H9 (cell line): ENCODE measurements at regions not wholly inside any gene's neighbourhood (a gene's known extent, or its start where the extent isn't known, plus 50 kb on each side); places are given as distances from the start of the nearest gene placed in this dataset.

Source experiments
- DNase-seq: peaks from one replicate; pipeline ENCODE4 v3.0.0-alpha.2; 2017
- H2AFZ ChIP-seq: one replicate; pipeline ENCODE4 v1.6.1; 2013; ENCODE audit warnings: mild to moderate bottlenecking, low read length, control low read depth, moderate library complexity
- H2AK5ac ChIP-seq: 2 replicates; pipeline ENCODE4 v1.6.1; 2013; ENCODE audit warnings: low read length, control low read depth, mixed read lengths; ENCODE audit not compliant: insufficient read length
- H2BK120ac ChIP-seq: one replicate; pipeline ENCODE4 v1.6.1; 2013; ENCODE audit warnings: low read depth, mild to moderate bottlenecking, low read length, control low read depth, inconsistent platforms; ENCODE audit not compliant: poor library complexity, severe bottlenecking
- H2BK12ac ChIP-seq: 2 replicates; pipeline ENCODE4 v1.6.1; 2013; ENCODE audit warnings: low read length, control low read depth, mixed read lengths, low read depth; ENCODE audit not compliant: insufficient read length
- H2BK15ac ChIP-seq: 2 replicates; pipeline ENCODE4 v1.6.1; 2013; ENCODE audit warnings: low read depth, low read length, control low read depth
- H2BK20ac ChIP-seq: one replicate; pipeline ENCODE4 v1.6.1; 2013; ENCODE audit warnings: low read depth, mild to moderate bottlenecking, low read length, control low read depth, inconsistent platforms; ENCODE audit not compliant: poor library complexity, severe bottlenecking
- H2BK5ac ChIP-seq: 2 replicates; pipeline ENCODE4 v1.6.1; 2013; ENCODE audit warnings: low read length, control low read depth, mixed read lengths; ENCODE audit not compliant: insufficient read length
- H3K14ac ChIP-seq: 2 replicates; pipeline ENCODE4 v1.6.1; 2013; ENCODE audit warnings: low read length, control low read depth; ENCODE audit not compliant: insufficient read depth
- H3K18ac ChIP-seq: 2 replicates; pipeline ENCODE4 v1.6.1; 2013; ENCODE audit warnings: low read depth, mild to moderate bottlenecking, mixed read lengths, low read length, control low read depth; ENCODE audit not compliant: insufficient read length
- H3K23ac ChIP-seq: 2 replicates; pipeline ENCODE4 v1.6.1; 2013; ENCODE audit warnings: low read length, control low read depth, mixed read lengths, low read depth; ENCODE audit not compliant: insufficient read length
- H3K23me2 ChIP-seq: 2 replicates; pipeline ENCODE4 v1.6.1; 2013; ENCODE audit warnings: low read depth, mild to moderate bottlenecking, mixed read lengths, low read length, control low read depth; ENCODE audit not compliant: insufficient read length, poor library complexity, severe bottlenecking
- H3K27ac ChIP-seq: 2 replicates; pipeline ENCODE4 v1.5.1; 2013; ENCODE audit warnings: low read length, control low read depth, mixed read lengths, low read depth; ENCODE audit not compliant: insufficient read length
- H3K27me3 ChIP-seq: 2 replicates; pipeline ENCODE4 v1.6.1; 2013; ENCODE audit warnings: low read length, control low read depth, inconsistent platforms; ENCODE audit not compliant: insufficient read depth
- H3K4ac ChIP-seq: 2 replicates; pipeline ENCODE4 v1.6.1; 2013; ENCODE audit warnings: low read depth, mild to moderate bottlenecking, control low read depth, inconsistent platforms, low read length, moderate library complexity
- H3K4me1 ChIP-seq: 2 replicates; pipeline ENCODE4 v1.6.1; 2013; ENCODE audit warnings: low read length, control low read depth, inconsistent platforms; ENCODE audit not compliant: insufficient read depth
- H3K4me2 ChIP-seq: 2 replicates; pipeline ENCODE4 v1.6.1; 2013; ENCODE audit warnings: low read length, control low read depth, mixed read lengths; ENCODE audit not compliant: insufficient read length, insufficient read depth
- H3K56ac ChIP-seq: 2 replicates; pipeline ENCODE4 v1.6.1; 2013; ENCODE audit warnings: low read depth, mild to moderate bottlenecking, mixed read lengths, low read length, control low read depth; ENCODE audit not compliant: insufficient read length
- H3K79me1 ChIP-seq: 2 replicates; pipeline ENCODE4 v1.6.1; 2013; ENCODE audit warnings: low read depth, mild to moderate bottlenecking, moderate library complexity, low read length, control low read depth, inconsistent platforms; ENCODE audit not compliant: insufficient read depth, poor library complexity, severe bottlenecking
- H3K79me2 ChIP-seq: 2 replicates; pipeline ENCODE4 v1.6.1; 2013; ENCODE audit warnings: low read length, control low read depth, inconsistent platforms; ENCODE audit not compliant: insufficient read depth
- H3K9ac ChIP-seq: 2 replicates; pipeline ENCODE4 v1.6.1; 2013; ENCODE audit warnings: low read length, control low read depth, mixed read lengths; ENCODE audit not compliant: insufficient read length; ENCODE audit errors: extremely low read depth
- H3K9me3 ChIP-seq: one replicate; pipeline ENCODE4 v1.6.1; 2013; ENCODE audit warnings: low read depth, low read length, inconsistent platforms; ENCODE audit not compliant: control insufficient read depth
- H3T11ph ChIP-seq: one replicate; pipeline ENCODE4 v1.6.1; 2013; ENCODE audit warnings: mild to moderate bottlenecking, low read length, control low read depth, inconsistent platforms
- H4K20me1 ChIP-seq: one replicate; pipeline ENCODE4 v1.6.1; 2013; ENCODE audit not compliant: control insufficient read depth, insufficient read length, insufficient read depth
- H4K5ac ChIP-seq: 2 replicates; pipeline ENCODE4 v1.6.1; 2013; ENCODE audit warnings: low read depth, mild to moderate bottlenecking, mixed read lengths, low read length, control low read depth; ENCODE audit not compliant: insufficient read length
- H4K8ac ChIP-seq: replicated peaks from 2 replicates; pipeline ENCODE4 v1.6.1; 2013; ENCODE audit warnings: low read length, control low read depth, mixed read lengths, low read depth; ENCODE audit not compliant: insufficient read length
- H4K91ac ChIP-seq: 2 replicates; pipeline ENCODE4 v1.6.1; 2013; ENCODE audit warnings: low read depth, mild to moderate bottlenecking, moderate library complexity, mixed read lengths, low read length, control low read depth; ENCODE audit not compliant: insufficient read length
- H3K27ac Mint-ChIP-seq, 3 experiments: 2 replicates in 2 of 3; 3 replicates in 1 of 3; pipeline ENCODE4 v1.8.0; 2020 to 2021; ENCODE audit warnings: mixed read lengths in 3 of 3, mild to moderate bottlenecking in 1 of 3, moderate library complexity in 1 of 3
- H3K27me3 Mint-ChIP-seq: 2 replicates; pipeline ENCODE4 v1.8.0; 2021; ENCODE audit warnings: low read depth, mild to moderate bottlenecking, moderate library complexity, mixed read lengths
- H3K36me3 Mint-ChIP-seq, 3 experiments: 2 replicates in 2 of 3; 3 replicates in 1 of 3; pipeline ENCODE4 v1.8.0; 2020 to 2021; ENCODE audit warnings: low read depth in 3 of 3, mixed read lengths in 3 of 3; ENCODE audit not compliant: insufficient read depth in 1 of 3
- H3K4me1 Mint-ChIP-seq, 2 experiments: 2 replicates each; pipeline ENCODE4 v1.8.0; 2020; ENCODE audit warnings: mixed read lengths in 2 of 2
- H3K4me3 Mint-ChIP-seq, 2 experiments: 2 replicates in 1 of 2; 3 replicates in 1 of 2; pipeline ENCODE4 v1.8.0; 2020 to 2021; ENCODE audit warnings: mild to moderate bottlenecking in 2 of 2, mixed read lengths in 2 of 2, moderate library complexity in 1 of 2
- H3K9me3 Mint-ChIP-seq, 2 experiments: 2 replicates in 1 of 2; 3 replicates in 1 of 2; pipeline ENCODE4 v1.8.0; 2020; ENCODE audit warnings: mild to moderate bottlenecking in 2 of 2, mixed read lengths in 2 of 2, moderate library complexity in 1 of 2
- WGBS: extraction: QIAGEN DNeasy Blood & Tissue Kit; methylation state at CpG from one replicate; pipeline ENCODE4 v1.1.7; 2013; ENCODE audit warnings: missing lambda C conversion rate, low lambda C conversion rate, mixed read lengths; ENCODE audit not compliant: insufficient read length; ENCODE audit errors: extremely low coverage; 5-methylcytosine and 5-hydroxymethylcytosine counted together
- TF ChIP-seq, protein P1 (sequence below): fragments of 200-600 bp; sonication (generic); conservative IDR thresholded peaks from 3 replicates; pipeline ENCODE4 v1.8.0; 2021; ENCODE audit warnings: antibody characterized with exemption, mild to moderate bottlenecking

DNA sequence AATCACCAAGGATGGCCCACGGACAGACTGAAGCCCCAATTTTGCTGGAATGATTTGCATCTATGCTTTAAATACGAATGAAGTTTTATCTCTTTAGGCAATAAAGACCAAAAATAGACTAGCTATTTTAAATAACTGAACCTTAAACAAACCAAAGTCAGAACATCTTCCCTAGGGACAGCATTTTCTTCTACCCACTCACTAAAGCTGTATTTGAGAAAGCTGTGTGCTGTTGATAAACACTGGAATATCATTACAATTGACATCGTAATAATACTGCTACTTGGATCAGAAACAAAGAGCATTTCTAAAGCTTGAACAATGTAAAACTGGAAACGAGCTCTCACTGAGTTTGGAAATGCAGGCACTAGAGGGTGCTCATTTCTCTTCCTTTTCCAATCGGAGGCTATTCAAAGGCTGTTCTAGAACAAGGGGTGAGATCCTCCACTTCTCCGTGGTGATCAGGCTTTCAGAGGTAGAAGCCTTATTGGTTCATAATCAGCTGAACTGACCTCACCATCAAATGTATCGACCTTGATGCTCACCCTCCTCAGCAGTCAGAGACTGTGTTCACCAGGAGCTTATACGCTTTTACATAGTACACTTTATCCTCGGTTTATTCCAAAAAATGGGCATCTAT lies 225.3 kb upstream of the PRSS1 start:
- H3K4me3 Mint-ChIP-seq, result no peak overlapping the region
- H3K27me3 ChIP-seq, result no peaks in the 10 kb centered on the region; the same call in 1 of the 2 replicates
- H2BK15ac ChIP-seq, result no peak overlapping the region
- no peaks in the 10 kb centered on the region for H3K79me2 ChIP-seq
- no peak overlapping the region for H3K27ac ChIP-seq
- no peaks in the 10 kb centered on the region for H3K9me3 Mint-ChIP-seq
- H3K9me3 ChIP-seq, result no peaks in the 10 kb centered on the region
- H2BK5ac ChIP-seq, result no peak overlapping the region
- H3K4me1 Mint-ChIP-seq, result peaks cover 3 to 8% of the 10 kb centered on the region in 2 experiments; a peak in 3 of 4 replicates
- DNase-seq, result no peak
- no peak overlapping the region for H3K27ac Mint-ChIP-seq
- no peak overlapping the region for H2BK20ac ChIP-seq
- H4K91ac ChIP-seq, result no peak overlapping the region
- H3K23ac ChIP-seq, result no peak overlapping the region
- no peaks in the 10 kb centered on the region for H3K36me3 Mint-ChIP-seq
- no peak overlapping the region for H2BK120ac ChIP-seq
- H3K4ac ChIP-seq, result no peak overlapping the region
- H4K20me1 ChIP-seq, result no peaks in the 10 kb centered on the region
- WGBS, result no CpG with 5 or more reads among the region's 9 CpGs
- H3K23me2 ChIP-seq, result no peaks in the 10 kb centered on the region
- no peak overlapping the region for H3K56ac ChIP-seq
- H3K9ac ChIP-seq, result no peak overlapping the region
- no peak overlapping the region for H3K4me2 ChIP-seq
- no peak overlapping the region for H2AK5ac ChIP-seq
- H3K27me3 Mint-ChIP-seq, result peaks cover 13% of the 10 kb centered on the region
- H3K79me1 ChIP-seq, result no peaks in the 10 kb centered on the region
- H3K18ac ChIP-seq, result no peak overlapping the region
- H4K5ac ChIP-seq, result no peak overlapping the region
- peaks cover 2% of the 10 kb centered on the region; the same call in 1 of the 2 replicates for H3K4me1 ChIP-seq
- no peak overlapping the region for H3T11ph ChIP-seq
- no peak overlapping the region for H4K8ac ChIP-seq
- H2BK12ac ChIP-seq, result no peak overlapping the region
- TF ChIP-seq, protein P1, sequence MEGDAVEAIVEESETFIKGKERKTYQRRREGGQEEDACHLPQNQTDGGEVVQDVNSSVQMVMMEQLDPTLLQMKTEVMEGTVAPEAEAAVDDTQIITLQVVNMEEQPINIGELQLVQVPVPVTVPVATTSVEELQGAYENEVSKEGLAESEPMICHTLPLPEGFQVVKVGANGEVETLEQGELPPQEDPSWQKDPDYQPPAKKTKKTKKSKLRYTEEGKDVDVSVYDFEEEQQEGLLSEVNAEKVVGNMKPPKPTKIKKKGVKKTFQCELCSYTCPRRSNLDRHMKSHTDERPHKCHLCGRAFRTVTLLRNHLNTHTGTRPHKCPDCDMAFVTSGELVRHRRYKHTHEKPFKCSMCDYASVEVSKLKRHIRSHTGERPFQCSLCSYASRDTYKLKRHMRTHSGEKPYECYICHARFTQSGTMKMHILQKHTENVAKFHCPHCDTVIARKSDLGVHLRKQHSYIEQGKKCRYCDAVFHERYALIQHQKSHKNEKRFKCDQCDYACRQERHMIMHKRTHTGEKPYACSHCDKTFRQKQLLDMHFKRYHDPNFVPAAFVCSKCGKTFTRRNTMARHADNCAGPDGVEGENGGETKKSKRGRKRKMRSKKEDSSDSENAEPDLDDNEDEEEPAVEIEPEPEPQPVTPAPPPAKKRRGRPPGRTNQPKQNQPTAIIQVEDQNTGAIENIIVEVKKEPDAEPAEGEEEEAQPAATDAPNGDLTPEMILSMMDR, result no peak; the same call in 2 of the 3 replicates
- H3K14ac ChIP-seq, result no peak overlapping the region
- H2AFZ ChIP-seq, result no peak overlapping the region
